ENCODE measurements at regions not wholly inside any gene's neighbourhood (a gene's known extent, or its start where the extent isn't known, plus 50 kb on each side); places are given as distances from the start of the nearest gene placed in this dataset.

GRCh38 chr21:28727809-28728208 is 264.9 kb downstream of the LTN1 start:
- TF ChIP-seq EZH2 (IDR thresholded peaks at IDR 0.05; ENCODE audit: borderline replicate concordance, insufficient read depth, low read depth, low read length, poor library complexity, severe bottlenecking): no peak
- no peak for TF ChIP-seq CTCF (IDR thresholded peaks at IDR 0.05)
